ENCODE measurements at regions not wholly inside any gene's neighbourhood (a gene's known extent, or its start where the extent isn't known, plus 50 kb on each side); places are given as distances from the start of the nearest gene placed in this dataset.

- no peak for TF ChIP-seq EZH2 (IDR thresholded peaks at IDR 0.05; ENCODE audit: insufficient read depth, poor library complexity, severe bottlenecking)
- no peak for TF ChIP-seq EZH2phosphoT487 (IDR thresholded peaks at IDR 0.05; ENCODE audit: insufficient read depth, low read depth)
- no peak overlapping the region for H3K9ac ChIP-seq
- H4K20me1 ChIP-seq (ENCODE audit: insufficient read depth): no peaks in the 10 kb centered on the region
- in situ Hi-C loops (cut with MboI): no loop called here
- peaks cover 8% of the 10 kb centered on the region for H3K4me1 ChIP-seq (ENCODE audit: insufficient read depth)
- H3K36me3 ChIP-seq (ENCODE audit: low read depth): no peaks in the 10 kb centered on the region
- no peak overlapping the region for H3K4me3 ChIP-seq
- H3F3A ChIP-seq (ENCODE audit: insufficient read depth): peaks cover 7% of the 10 kb centered on the region; the same call in 1 of the 2 replicates
- 72 to 81% methylated on average over 4 of the region's 4 CpGs for WGBS, 2 experiments (ENCODE audit: low coverage in 1 of 2, low lambda C conversion rate in 2 of 2, missing lambda C conversion rate in 2 of 2)
- no peak overlapping the region for H3K27ac ChIP-seq
- H3K9me3 ChIP-seq (ENCODE audit: low read depth): no peaks in the 10 kb centered on the region
- no peaks in the 10 kb centered on the region for H3K9me2 ChIP-seq (ENCODE audit: insufficient read depth)
- no peaks in the 10 kb centered on the region for H3K27me3 ChIP-seq (replicated peaks; ENCODE audit: insufficient read depth)
- H3K4me2 ChIP-seq (ENCODE audit: unreplicated experiment): no peak overlapping the region
- DNase-seq: no peak
- H2AFZ ChIP-seq: no peak overlapping the region
- no peaks in the 10 kb centered on the region for H3K79me2 ChIP-seq (ENCODE audit: insufficient read depth)
Observed at GRCh38 chr10:6817770-6818169, 237.7 kb upstream of the PRKCQ start.

DNA sequence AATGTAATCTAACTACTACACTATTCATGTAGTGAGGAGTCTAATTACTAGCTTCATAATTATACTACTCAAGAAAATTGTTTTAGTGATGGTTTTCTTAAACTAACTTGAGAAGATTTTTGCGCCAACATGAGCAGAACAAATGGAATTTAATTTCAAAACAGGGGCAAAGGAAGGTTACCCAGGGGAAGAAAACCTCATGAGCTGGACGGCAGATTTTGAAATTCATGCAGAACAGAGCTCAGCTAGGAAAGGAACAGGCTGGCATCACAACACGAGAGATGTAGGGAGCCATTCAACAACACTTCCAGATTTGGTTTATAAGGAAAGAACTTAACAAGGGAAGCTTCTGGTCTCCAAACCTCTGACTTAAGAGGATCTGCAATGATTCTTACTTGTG is 235.3 kb upstream of the PRKCQ start:
- Histone ChIP-seq H4K20me1 (ENCODE audit: insufficient read depth) (no peaks in the 10 kb centered on the region), H3K36me3 (ENCODE audit: low read depth) (no peaks in the 10 kb centered on the region), H2AFZ (no peak overlapping the region), H3K27ac (no peak overlapping the region), H3K4me1 (ENCODE audit: insufficient read depth) (peaks cover 8% of the 10 kb centered on the region), H3K27me3 (replicated peaks; ENCODE audit: insufficient read depth) (no peaks in the 10 kb centered on the region), H3K9ac (no peak overlapping the region), H3K9me3 (ENCODE audit: low read depth) (no peaks in the 10 kb centered on the region), H3K9me2 (ENCODE audit: insufficient read depth) (no peaks in the 10 kb centered on the region), H3K79me2 (ENCODE audit: insufficient read depth) (no peaks in the 10 kb centered on the region), H3F3A (ENCODE audit: insufficient read depth) (peaks cover 7% of the 10 kb centered on the region; the same call in 1 of the 2 replicates), H3K4me2 (ENCODE audit: unreplicated experiment) (no peak overlapping the region), H3K4me3 (no peak overlapping the region)
- TF ChIP-seq EZH2 (IDR thresholded peaks at IDR 0.05; ENCODE audit: insufficient read depth, poor library complexity, severe bottlenecking): no peak
- TF ChIP-seq EZH2phosphoT487 (IDR thresholded peaks at IDR 0.05; ENCODE audit: insufficient read depth, low read depth): no peak
- DNase-seq: peak; percentile 9
- 75 to 79% methylated on average over 3 of the region's 3 CpGs for WGBS, 2 experiments (ENCODE audit: low coverage in 1 of 2, low lambda C conversion rate in 2 of 2, missing lambda C conversion rate in 2 of 2)
- in situ Hi-C loops (cut with MboI): no loop called here

- Histone ChIP-seq H3K27ac (no peak overlapping the region), H3K27me3 (replicated peaks; ENCODE audit: insufficient read depth) (no peaks in the 10 kb centered on the region), H3K36me3 (ENCODE audit: low read depth) (no peaks in the 10 kb centered on the region), H3K4me1 (ENCODE audit: insufficient read depth) (peaks cover 8% of the 10 kb centered on the region), H3K4me2 (ENCODE audit: unreplicated experiment) (no peak overlapping the region), H3K79me2 (ENCODE audit: insufficient read depth) (no peaks in the 10 kb centered on the region), H3K9me2 (ENCODE audit: insufficient read depth) (no peaks in the 10 kb centered on the region), H3K4me3 (no peak overlapping the region), H3K9ac (no peak overlapping the region), H3F3A (ENCODE audit: insufficient read depth) (peaks cover 7% of the 10 kb centered on the region; the same call in 1 of the 2 replicates), H2AFZ (no peak overlapping the region; the same call in 1 of the 2 replicates), H4K20me1 (ENCODE audit: insufficient read depth) (no peaks in the 10 kb centered on the region), H3K9me3 (ENCODE audit: low read depth) (no peaks in the 10 kb centered on the region)
- 19 to 24% methylated on average over 2 of the region's 2 CpGs for WGBS, 2 experiments (ENCODE audit: low coverage in 1 of 2, low lambda C conversion rate in 2 of 2, missing lambda C conversion rate in 2 of 2)
- TF ChIP-seq EZH2phosphoT487 (IDR thresholded peaks at IDR 0.05; ENCODE audit: insufficient read depth, low read depth): no peak
- TF ChIP-seq EZH2 (IDR thresholded peaks at IDR 0.05; ENCODE audit: insufficient read depth, poor library complexity, severe bottlenecking): no peak
- no peak for DNase-seq
- in situ Hi-C loops (cut with MboI): no loop called here
Observed at GRCh38 chr10:6813856-6814255, 233.8 kb upstream of the PRKCQ start.

- WGBS, 2 experiments (ENCODE audit: low coverage in 1 of 2, low lambda C conversion rate in 2 of 2, missing lambda C conversion rate in 2 of 2): 23 to 30% methylated on average over 3 of the region's 3 CpGs
- peak; percentile 27 for DNase-seq
- H3K9me3 ChIP-seq (ENCODE audit: low read depth): no peaks in the 10 kb centered on the region
- no peaks in the 10 kb centered on the region for H4K20me1 ChIP-seq (ENCODE audit: insufficient read depth)
- no peak overlapping the region for H3K9ac ChIP-seq
- in situ Hi-C loops (cut with MboI): no loop called here
- H3K79me2 ChIP-seq (ENCODE audit: insufficient read depth): no peaks in the 10 kb centered on the region
- H3K27me3 ChIP-seq (replicated peaks; ENCODE audit: insufficient read depth): no peaks in the 10 kb centered on the region
- no peaks in the 10 kb centered on the region for H3K36me3 ChIP-seq (ENCODE audit: low read depth)
- H3K9me2 ChIP-seq (ENCODE audit: insufficient read depth): no peaks in the 10 kb centered on the region
- H3K4me1 ChIP-seq (ENCODE audit: insufficient read depth): peaks cover 8% of the 10 kb centered on the region
- no peak overlapping the region for H3K4me3 ChIP-seq
- H3K27ac ChIP-seq: no peak overlapping the region
- H2AFZ ChIP-seq: peak overlapping the region; percentile 34; the same call in 1 of the 2 replicates
- peaks cover 7% of the 10 kb centered on the region; the same call in 1 of the 2 replicates for H3F3A ChIP-seq (ENCODE audit: insufficient read depth)
- no peak overlapping the region for H3K4me2 ChIP-seq (ENCODE audit: unreplicated experiment)
- no peak for TF ChIP-seq EZH2phosphoT487 (IDR thresholded peaks at IDR 0.05; ENCODE audit: insufficient read depth, low read depth)
- no peak for TF ChIP-seq EZH2 (IDR thresholded peaks at IDR 0.05; ENCODE audit: insufficient read depth, poor library complexity, severe bottlenecking)
Observed at GRCh38 chr10:6813306-6813705, 233.2 kb upstream of the PRKCQ start.

- Histone ChIP-seq H3K79me2 (ENCODE audit: insufficient read depth) (no peaks in the 10 kb centered on the region), H3F3A (ENCODE audit: insufficient read depth) (peaks cover 7% of the 10 kb centered on the region; the same call in 1 of the 2 replicates), H3K36me3 (ENCODE audit: low read depth) (no peaks in the 10 kb centered on the region), H2AFZ (no peak overlapping the region), H3K4me3 (no peak overlapping the region), H3K4me1 (ENCODE audit: insufficient read depth) (peaks cover 8% of the 10 kb centered on the region), H3K4me2 (ENCODE audit: unreplicated experiment) (no peak overlapping the region), H4K20me1 (ENCODE audit: insufficient read depth) (no peaks in the 10 kb centered on the region), H3K9me3 (ENCODE audit: low read depth) (no peaks in the 10 kb centered on the region), H3K9ac (no peak overlapping the region), H3K27ac (no peak overlapping the region), H3K9me2 (ENCODE audit: insufficient read depth) (no peaks in the 10 kb centered on the region), H3K27me3 (replicated peaks; ENCODE audit: insufficient read depth) (no peaks in the 10 kb centered on the region)
- WGBS, 2 experiments (ENCODE audit: low coverage in 1 of 2, low lambda C conversion rate in 2 of 2, missing lambda C conversion rate in 2 of 2): 38 to 42% methylated on average over 3 of the region's 3 CpGs
- TF ChIP-seq EZH2phosphoT487 (IDR thresholded peaks at IDR 0.05; ENCODE audit: insufficient read depth, low read depth) (no peak), EZH2 (IDR thresholded peaks at IDR 0.05; ENCODE audit: insufficient read depth, poor library complexity, severe bottlenecking) (no peak)
- in situ Hi-C loops (cut with MboI): no loop called here
- peak; percentile 75 for DNase-seq
Observed at GRCh38 chr10:6811153-6811552, 231.1 kb upstream of the PRKCQ start.
